B cell (primary cell): ENCODE measurements at regions not wholly inside any gene's neighbourhood (a gene's known extent, or its start where the extent isn't known, plus 50 kb on each side); places are given as distances from the start of the nearest gene placed in this dataset.

Experiments
- CTCF ChIP-seq: fragments of 200-600 bp; IDR thresholded peaks from one replicate; pipeline ENCODE4 v1.8.0; 2022; ENCODE audit warnings: antibody characterized with exemption, mild to moderate bottlenecking
- EZH2 ChIP-seq: IDR thresholded peaks from 2 replicates; pipeline ENCODE4 v1.6.1; 2012; ENCODE audit warnings: borderline replicate concordance, low read depth, mild to moderate bottlenecking, moderate library complexity, low read length; ENCODE audit not compliant: insufficient read depth, poor library complexity, severe bottlenecking

- TF ChIP-seq CTCF (no peak), EZH2 (no peak)
Measured at GRCh38 chr2:177108890-177109289, 103.7 kb upstream of the HNRNPA3 start.
